ENCODE measurements at regions not wholly inside any gene's neighbourhood (a gene's known extent, or its start where the extent isn't known, plus 50 kb on each side); places are given as distances from the start of the nearest gene placed in this dataset.

GRCh38 chr2:2707206-2707991, 376.3 kb upstream of the MYT1L start:
- DNase-seq, result no peak
- no peak overlapping the region for H3K4me3 ChIP-seq (ENCODE audit: low read depth, low read length)
- TF ChIP-seq CTCF (IDR thresholded peaks at IDR 0.05; ENCODE audit: low read depth, low read length), result no peak
- H3K9me3 ChIP-seq (ENCODE audit: severe bottlenecking), result no peaks in the 10 kb centered on the region
- H3K36me3 ChIP-seq, result no peaks in the 10 kb centered on the region
- no peak overlapping the region for H3K27ac ChIP-seq
- no peaks in the 10 kb centered on the region for H3K27me3 ChIP-seq (ENCODE audit: insufficient read depth, low read depth, severe bottlenecking)

- Histone ChIP-seq H3K36me3 (no peaks in the 10 kb centered on the region), H3K9me3 (ENCODE audit: severe bottlenecking) (no peaks in the 10 kb centered on the region), H3K27me3 (ENCODE audit: insufficient read depth, low read depth, severe bottlenecking) (no peaks in the 10 kb centered on the region), H3K27ac (no peak overlapping the region), H3K4me3 (ENCODE audit: low read depth, low read length) (no peak overlapping the region)
- DNase-seq, result no peak
- TF ChIP-seq CTCF (IDR thresholded peaks at IDR 0.05; ENCODE audit: low read depth, low read length), result 0 out of 2 replicates have a peak, but pooled peaks have one; percentile 6
Measured at GRCh38 chr2:2706306-2706705, 375.2 kb upstream of the MYT1L start.

- H3K27me3 ChIP-seq (ENCODE audit: insufficient read depth, low read depth, severe bottlenecking), result no peaks in the 10 kb centered on the region
- no peak for DNase-seq
- no peak overlapping the region for H3K27ac ChIP-seq
- H3K36me3 ChIP-seq, result no peaks in the 10 kb centered on the region
- no peaks in the 10 kb centered on the region for H3K9me3 ChIP-seq (ENCODE audit: severe bottlenecking)
- no peak for TF ChIP-seq CTCF (IDR thresholded peaks at IDR 0.05; ENCODE audit: low read depth, low read length)
- no peak overlapping the region for H3K4me3 ChIP-seq (ENCODE audit: low read depth, low read length)
Measured at GRCh38 chr2:2705871-2706270, 374.8 kb upstream of the MYT1L start.

GRCh38 chr2:2704428-2705090, 373.5 kb upstream of the MYT1L start:
- Histone ChIP-seq H3K27me3 (ENCODE audit: insufficient read depth, low read depth, severe bottlenecking) (no peaks in the 10 kb centered on the region), H3K27ac (no peak overlapping the region)
- TF ChIP-seq CTCF (IDR thresholded peaks at IDR 0.05; ENCODE audit: low read depth, low read length), result no peak

GRCh38 chr2:2703762-2704427, 372.8 kb upstream of the MYT1L start:
- TF ChIP-seq CTCF (IDR thresholded peaks at IDR 0.05; ENCODE audit: low read depth, low read length), result no peak
- H3K36me3 ChIP-seq, result no peaks in the 10 kb centered on the region
- no peaks in the 10 kb centered on the region for H3K9me3 ChIP-seq (ENCODE audit: severe bottlenecking)
- H3K4me3 ChIP-seq (ENCODE audit: low read depth, low read length), result no peak overlapping the region
- no peak overlapping the region for H3K27ac ChIP-seq
- H3K27me3 ChIP-seq (ENCODE audit: insufficient read depth, low read depth, severe bottlenecking), result no peaks in the 10 kb centered on the region
- no peak for DNase-seq

More at GRCh38 chr2:2704428-2705090, 373.5 kb upstream of the MYT1L start:
- Histone ChIP-seq H3K36me3 (no peaks in the 10 kb centered on the region), H3K9me3 (ENCODE audit: severe bottlenecking) (no peaks in the 10 kb centered on the region), H3K4me3 (ENCODE audit: low read depth, low read length) (no peak overlapping the region)
- DNase-seq, result no peak

Data from WERI-Rb-1 (cell line).